Peyer's patch (tissue), 4 donors: ENCODE measurements at regions not wholly inside any gene's neighbourhood (a gene's known extent, or its start where the extent isn't known, plus 50 kb on each side); places are given as distances from the start of the nearest gene placed in this dataset.
"Not testable (repeated sequence)": the region's sequence is repeated elsewhere in the genome, so short reads cannot be mapped to it uniquely, and the experiment has no call there.

Source experiments
- DNase-seq, 3 donors: peaks; one replicate each; pipeline ENCODE4 v3.0.0-alpha.2; 2017 to 2019
- H3K27ac ChIP-seq, 4 donors: fragments of 200-600 bp; sonication (generic); one replicate each; pipeline ENCODE4 v1.5.1; 2016 to 2019
- H3K27me3 ChIP-seq, 2 donors: fragments of 200-600 bp; sonication (generic); one replicate each; pipeline ENCODE4 v1.5.1; 2019
- H3K36me3 ChIP-seq, 3 donors: fragments of 200-600 bp; sonication (generic); one replicate each; pipeline ENCODE4 v1.5.1; 2016 to 2019
- H3K4me1 ChIP-seq, 4 donors: fragments of 200-600 bp; sonication (generic); one replicate each; pipeline ENCODE4 v1.5.1; 2016 to 2019
- H3K4me3 ChIP-seq, 4 donors: fragments of 200-600 bp; sonication (generic); 1 replicate in 3 of 4; 2 replicates in 1 of 4; pipeline ENCODE4 v1.5.1; 2016 to 2019; ENCODE audit warnings: mild to moderate bottlenecking in 1 of 4
- H3K9me3 ChIP-seq, 4 donors: fragments of 200-600 bp; sonication (generic); one replicate each; pipeline ENCODE4 v1.5.1; 2016 to 2019; ENCODE audit warnings: mild to moderate bottlenecking in 1 of 4
- CTCF ChIP-seq, 6 experiments: fragments of 450-650 bp in 4 of 6; fragments of 200-600 bp in 2 of 6; sonication (generic) in 1 of 6; IDR thresholded peaks; one replicate each; pipeline ENCODE4 v1.5.1; 2017 to 2019; ENCODE audit warnings: antibody characterized with exemption in 6 of 6, mild to moderate bottlenecking in 3 of 6, moderate library complexity in 1 of 6
- POLR2A ChIP-seq, 2 donors: fragments of 450-650 bp; IDR thresholded peaks; one replicate each; pipeline ENCODE4 v1.5.1; 2017; ENCODE audit warnings: antibody characterized with exemption in 2 of 2, mild to moderate bottlenecking in 2 of 2, moderate library complexity in 2 of 2

GRCh38 chr1:104624538-104624937 lies 874.8 kb downstream of the AMY1C start:
- H3K27ac ChIP-seq: no peak overlapping the region
- DNase-seq: no peak
- no peaks in the 10 kb centered on the region for H3K9me3 ChIP-seq
- no peaks in the 10 kb centered on the region for H3K27me3 ChIP-seq
- no peaks in the 10 kb centered on the region for H3K36me3 ChIP-seq
- TF ChIP-seq CTCF (IDR thresholded peaks at IDR 0.05) (no peak), POLR2A (IDR thresholded peaks at IDR 0.05) (no peak)
- no peaks in the 10 kb centered on the region for H3K4me1 ChIP-seq
- no peak overlapping the region for H3K4me3 ChIP-seq

- no peak overlapping the region for H3K27ac ChIP-seq
- H3K4me1 ChIP-seq: no peaks in the 10 kb centered on the region
- no peaks in the 10 kb centered on the region for H3K36me3 ChIP-seq
- TF ChIP-seq CTCF (IDR thresholded peaks at IDR 0.05) (no peak), POLR2A (IDR thresholded peaks at IDR 0.05) (no peak)
- no peak for DNase-seq
- H3K9me3 ChIP-seq: no peaks in the 10 kb centered on the region
- H3K4me3 ChIP-seq: no peak overlapping the region
- H3K27me3 ChIP-seq: no peaks in the 10 kb centered on the region
These were observed 879.9 kb downstream of the AMY1C start for GRCh38 chr1:104629589-104629988.

DNA sequence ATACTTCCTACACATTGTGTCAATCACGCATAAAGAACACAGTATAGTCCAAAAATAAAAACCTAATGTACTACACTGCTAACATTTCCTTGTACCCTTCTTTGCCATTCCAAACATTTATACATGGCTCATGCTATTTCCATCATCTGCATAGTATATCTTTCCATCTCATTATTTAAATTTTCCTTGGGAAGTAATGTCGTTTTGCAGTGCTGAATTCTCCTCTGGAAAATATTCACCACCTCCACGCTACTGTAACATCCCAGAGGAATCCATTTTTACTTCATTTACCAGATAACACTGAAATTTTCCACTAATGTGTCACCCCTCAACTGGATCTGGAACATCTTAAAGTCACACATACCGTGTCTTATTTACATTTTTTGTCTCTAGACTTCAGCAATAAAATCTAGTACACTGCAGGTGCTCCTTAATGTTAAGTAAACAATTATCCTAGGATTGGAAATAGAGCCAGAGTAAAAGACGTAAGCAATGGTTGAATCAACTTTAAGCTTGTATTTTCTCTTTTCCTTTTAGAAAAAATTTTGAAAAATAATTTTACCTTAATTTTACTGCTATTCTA lies 881.0 kb downstream of the AMY1C start:
- DNase-seq: no peak
- no peak for TF ChIP-seq CTCF (IDR thresholded peaks at IDR 0.05)
- no peak for TF ChIP-seq POLR2A (IDR thresholded peaks at IDR 0.05)
- no peaks in the 10 kb centered on the region for H3K36me3 ChIP-seq
- H3K27ac ChIP-seq: no peak overlapping the region
- no peak overlapping the region for H3K4me3 ChIP-seq
- H3K27me3 ChIP-seq: no peaks in the 10 kb centered on the region
- no peaks in the 10 kb centered on the region for H3K9me3 ChIP-seq
- no peaks in the 10 kb centered on the region for H3K4me1 ChIP-seq

DNA sequence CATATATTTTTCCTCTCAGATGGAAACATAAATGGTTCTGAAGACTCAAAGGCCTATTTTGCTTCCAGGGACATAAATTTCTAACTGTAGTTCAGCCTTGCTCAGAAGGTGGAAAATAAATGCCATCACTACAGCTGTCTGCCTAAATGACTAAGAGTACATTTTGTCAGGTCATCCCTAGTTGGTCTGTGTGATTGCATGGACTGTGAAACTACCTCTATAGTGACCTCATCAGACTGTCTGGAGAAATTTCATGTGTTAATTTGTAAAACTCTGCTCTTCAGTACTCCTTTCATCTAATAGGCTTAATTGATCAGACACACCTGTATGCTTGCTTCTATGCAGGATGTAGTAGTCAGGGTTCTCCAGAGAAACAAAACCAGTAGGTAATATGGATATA lies 886.9 kb downstream of the AMY1C start:
- no peak for DNase-seq
- TF ChIP-seq CTCF (IDR thresholded peaks at IDR 0.05): no peak
- TF ChIP-seq POLR2A (IDR thresholded peaks at IDR 0.05): no peak
- Histone ChIP-seq H3K27ac (no peak overlapping the region), H3K27me3 (no peaks in the 10 kb centered on the region), H3K4me3 (no peak overlapping the region), H3K9me3 (no peaks in the 10 kb centered on the region), H3K36me3 (no peaks in the 10 kb centered on the region), H3K4me1 (no peaks in the 10 kb centered on the region)

DNA sequence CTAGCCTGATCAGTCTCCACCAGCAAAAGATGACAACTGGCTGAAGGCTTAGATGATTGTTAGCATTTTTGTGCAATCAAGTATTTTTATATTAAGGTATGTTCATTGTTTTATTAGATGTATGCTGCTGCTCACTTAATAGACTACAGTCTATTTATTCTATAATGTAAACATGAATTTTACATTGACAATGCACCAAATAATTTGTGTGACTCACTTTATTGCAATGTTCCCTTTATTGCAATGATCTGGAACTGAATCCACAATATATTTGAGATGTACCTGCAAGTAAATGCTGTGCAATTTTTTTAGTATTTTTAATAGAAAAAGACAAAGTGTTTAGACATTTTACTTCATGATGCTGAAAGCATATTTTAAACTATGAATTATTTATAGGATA lies 896.5 kb downstream of the AMY1C start:
- Histone ChIP-seq H3K27ac (no peak overlapping the region), H3K9me3 (no peaks in the 10 kb centered on the region), H3K4me3 (no peak overlapping the region), H3K4me1 (no peaks in the 10 kb centered on the region), H3K36me3 (no peaks in the 10 kb centered on the region), H3K27me3 (no peaks in the 10 kb centered on the region)
- DNase-seq: no peak
- TF ChIP-seq POLR2A (IDR thresholded peaks at IDR 0.05) (no peak), CTCF (IDR thresholded peaks at IDR 0.05) (no peak)

DNA sequence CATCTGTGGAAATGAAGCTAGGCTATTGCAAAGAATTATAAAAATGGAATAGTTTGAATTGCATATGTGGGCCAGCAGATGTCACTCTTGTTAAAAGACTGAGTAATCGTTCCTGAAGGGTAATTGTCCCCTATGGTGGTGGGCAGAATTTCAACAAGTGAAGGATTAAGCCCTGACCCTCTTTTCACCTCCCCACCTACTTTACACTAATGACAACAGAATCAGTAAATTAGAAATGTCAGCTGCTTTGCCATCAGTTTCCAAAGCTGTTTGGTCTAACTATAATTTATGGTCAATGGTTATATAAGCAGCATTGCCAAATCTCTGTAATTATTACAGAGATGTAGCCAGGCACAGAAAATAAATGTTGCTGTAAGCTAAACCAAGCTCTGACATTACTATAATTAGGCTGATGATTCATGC lies 898.6 kb downstream of the AMY1C start:
- H3K4me1 ChIP-seq: no peaks in the 10 kb centered on the region
- TF ChIP-seq POLR2A (IDR thresholded peaks at IDR 0.05) (no peak), CTCF (IDR thresholded peaks at IDR 0.05) (peak in 3 of 6 experiments; percentile 17 to 22 (median 19))
- H3K27ac ChIP-seq: no peak overlapping the region
- no peak overlapping the region for H3K4me3 ChIP-seq
- no peaks in the 10 kb centered on the region for H3K27me3 ChIP-seq
- DNase-seq: no peak
- no peaks in the 10 kb centered on the region for H3K36me3 ChIP-seq
- no peaks in the 10 kb centered on the region for H3K9me3 ChIP-seq

DNA sequence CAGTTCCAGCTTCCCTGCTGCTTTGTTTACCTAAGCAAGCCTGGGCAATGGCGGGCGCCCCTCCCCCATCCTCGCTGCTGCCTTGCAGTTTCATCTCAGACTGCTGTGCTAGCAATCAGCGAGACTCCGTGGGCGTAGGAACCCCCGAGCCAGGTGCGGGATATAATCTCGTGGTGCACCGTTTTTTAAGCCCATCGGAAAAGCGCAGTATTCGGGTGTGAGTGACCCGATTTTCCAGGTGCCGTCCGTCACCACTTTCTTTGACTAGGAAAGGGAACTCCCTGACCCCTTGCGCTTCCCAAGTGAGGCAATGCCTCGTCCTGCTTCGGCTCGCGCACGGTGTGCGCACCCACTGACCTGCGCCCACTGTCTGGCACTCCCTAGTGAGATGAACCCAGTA lies 914.7 kb downstream of the AMY1C start:
- not testable (repeated sequence) for H3K27me3 ChIP-seq, H3K4me3 ChIP-seq

More for the DNA sequence above, 914.7 kb downstream of the AMY1C start:
- not testable (repeated sequence) for H3K4me1 ChIP-seq, H3K27ac ChIP-seq, H3K9me3 ChIP-seq, H3K36me3 ChIP-seq, DNase-seq
